ENCODE measurements at regions not wholly inside any gene's neighbourhood (a gene's known extent, or its start where the extent isn't known, plus 50 kb on each side); places are given as distances from the start of the nearest gene placed in this dataset.

- DNase-seq (ENCODE audit: low spot score) = no peak
These were observed 290.5 kb downstream of the KBTBD8 start for GRCh38 chr3:67288466-67289106.

GRCh38 chr3:67289626-67290025 lies 291.5 kb downstream of the KBTBD8 start:
- DNase-seq (ENCODE audit: low spot score) = peak; percentile 72

- DNase-seq (ENCODE audit: low spot score) = peak; percentile 45
These were observed 292.3 kb downstream of the KBTBD8 start for GRCh38 chr3:67290438-67290837.

GRCh38 chr3:67291287-67292252 lies 293.5 kb downstream of the KBTBD8 start:
- DNase-seq (ENCODE audit: low spot score) = no peak

- DNase-seq (ENCODE audit: low spot score) = peak; percentile 21
These were observed 294.4 kb downstream of the KBTBD8 start for GRCh38 chr3:67292356-67293121.

GRCh38 chr3:67294341-67294740 lies 296.2 kb downstream of the KBTBD8 start:
- no peak for DNase-seq (ENCODE audit: low spot score)

- DNase-seq (ENCODE audit: low spot score) = no peak
These were observed 298.2 kb downstream of the KBTBD8 start for GRCh38 chr3:67296039-67296892.

GRCh38 chr3:67297715-67298475 lies 299.8 kb downstream of the KBTBD8 start:
- DNase-seq (ENCODE audit: low spot score) = no peak

- DNase-seq (ENCODE audit: low spot score) = no peak
These were observed 303.4 kb downstream of the KBTBD8 start for GRCh38 chr3:67301556-67301955.

- DNase-seq (ENCODE audit: low spot score) = no peak
These were observed 304.4 kb downstream of the KBTBD8 start for GRCh38 chr3:67302489-67302888.

GRCh38 chr3:67305160-67305559 lies 307.1 kb downstream of the KBTBD8 start:
- DNase-seq (ENCODE audit: low spot score) = no peak

- no peak for DNase-seq (ENCODE audit: low spot score)
These were observed 307.8 kb downstream of the KBTBD8 start for GRCh38 chr3:67305922-67306321.

- DNase-seq (ENCODE audit: low spot score) = peak; percentile 13
These were observed 313.3 kb downstream of the KBTBD8 start for GRCh38 chr3:67311440-67311839.

- no peak for DNase-seq (ENCODE audit: low spot score)
These were observed 314.0 kb downstream of the KBTBD8 start for GRCh38 chr3:67312155-67312554.

GRCh38 chr3:67318162-67318561 lies 320.1 kb downstream of the KBTBD8 start:
- no peak for DNase-seq (ENCODE audit: low spot score)

GRCh38 chr3:67324554-67324953 lies 326.4 kb downstream of the KBTBD8 start:
- no peak for DNase-seq (ENCODE audit: low spot score)
